BE2C (cell line): ENCODE measurements at regions not wholly inside any gene's neighbourhood (a gene's known extent, or its start where the extent isn't known, plus 50 kb on each side); places are given as distances from the start of the nearest gene placed in this dataset.

Source experiments
- DNase-seq: peaks from one replicate; pipeline ENCODE4 v3.0.0-alpha.2; 2020
- H3K27me3 ChIP-seq: fragments of 250-450 bp; sonication (Bioruptor Pico); 2 replicates; pipeline ENCODE4 v1.5.1; 2020; ENCODE audit warnings: mild to moderate bottlenecking
- H3K36me3 ChIP-seq: fragments of 250-450 bp; sonication (Bioruptor Pico); 2 replicates; pipeline ENCODE4 v1.5.1; 2020; ENCODE audit warnings: mild to moderate bottlenecking
- H3K4me1 ChIP-seq: fragments of 250-450 bp; sonication (Bioruptor Pico); 2 replicates; pipeline ENCODE4 v1.5.1; 2020
- H3K4me3 ChIP-seq: 2 replicates; pipeline ENCODE4 v1.5.1; 2011; ENCODE audit warnings: low read depth, low read length
- H3K9me3 ChIP-seq: fragments of 250-450 bp; sonication (Bioruptor Pico); 2 replicates; pipeline ENCODE4 v1.5.1; 2020
- TF ChIP-seq, protein P1 (sequence below): IDR thresholded peaks from 2 replicates; pipeline ENCODE4 v1.5.1; 2012; ENCODE audit warnings: mild to moderate bottlenecking, low read depth, low read length

DNA sequence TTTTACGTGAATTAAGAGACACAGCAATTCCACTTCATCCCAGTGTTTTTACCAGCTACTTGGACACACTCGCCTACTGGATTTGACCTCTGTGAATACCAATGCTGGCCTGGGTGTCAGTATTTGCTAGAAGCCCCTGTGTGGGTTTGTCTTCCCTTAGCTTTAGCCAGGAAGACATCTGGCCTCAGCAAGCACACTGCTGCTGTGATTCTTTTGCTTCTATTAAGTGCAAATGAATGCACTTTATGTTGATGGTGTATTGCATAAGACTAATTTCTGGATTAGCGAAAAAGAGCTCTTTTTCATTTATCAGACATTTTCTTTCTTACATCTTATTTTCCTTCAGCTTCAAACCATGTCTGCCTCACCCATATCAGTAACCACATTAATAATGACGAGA is 140.0 kb downstream of the CHRM3 start:
- Histone ChIP-seq H3K9me3 (no peaks in the 10 kb centered on the region), H3K27me3 (no peaks in the 10 kb centered on the region), H3K4me3 (no peak overlapping the region), H3K36me3 (no peaks in the 10 kb centered on the region), H3K4me1 (no peaks in the 10 kb centered on the region)
- TF ChIP-seq, protein P1, sequence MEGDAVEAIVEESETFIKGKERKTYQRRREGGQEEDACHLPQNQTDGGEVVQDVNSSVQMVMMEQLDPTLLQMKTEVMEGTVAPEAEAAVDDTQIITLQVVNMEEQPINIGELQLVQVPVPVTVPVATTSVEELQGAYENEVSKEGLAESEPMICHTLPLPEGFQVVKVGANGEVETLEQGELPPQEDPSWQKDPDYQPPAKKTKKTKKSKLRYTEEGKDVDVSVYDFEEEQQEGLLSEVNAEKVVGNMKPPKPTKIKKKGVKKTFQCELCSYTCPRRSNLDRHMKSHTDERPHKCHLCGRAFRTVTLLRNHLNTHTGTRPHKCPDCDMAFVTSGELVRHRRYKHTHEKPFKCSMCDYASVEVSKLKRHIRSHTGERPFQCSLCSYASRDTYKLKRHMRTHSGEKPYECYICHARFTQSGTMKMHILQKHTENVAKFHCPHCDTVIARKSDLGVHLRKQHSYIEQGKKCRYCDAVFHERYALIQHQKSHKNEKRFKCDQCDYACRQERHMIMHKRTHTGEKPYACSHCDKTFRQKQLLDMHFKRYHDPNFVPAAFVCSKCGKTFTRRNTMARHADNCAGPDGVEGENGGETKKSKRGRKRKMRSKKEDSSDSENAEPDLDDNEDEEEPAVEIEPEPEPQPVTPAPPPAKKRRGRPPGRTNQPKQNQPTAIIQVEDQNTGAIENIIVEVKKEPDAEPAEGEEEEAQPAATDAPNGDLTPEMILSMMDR = no peak
- no peak for DNase-seq

DNA sequence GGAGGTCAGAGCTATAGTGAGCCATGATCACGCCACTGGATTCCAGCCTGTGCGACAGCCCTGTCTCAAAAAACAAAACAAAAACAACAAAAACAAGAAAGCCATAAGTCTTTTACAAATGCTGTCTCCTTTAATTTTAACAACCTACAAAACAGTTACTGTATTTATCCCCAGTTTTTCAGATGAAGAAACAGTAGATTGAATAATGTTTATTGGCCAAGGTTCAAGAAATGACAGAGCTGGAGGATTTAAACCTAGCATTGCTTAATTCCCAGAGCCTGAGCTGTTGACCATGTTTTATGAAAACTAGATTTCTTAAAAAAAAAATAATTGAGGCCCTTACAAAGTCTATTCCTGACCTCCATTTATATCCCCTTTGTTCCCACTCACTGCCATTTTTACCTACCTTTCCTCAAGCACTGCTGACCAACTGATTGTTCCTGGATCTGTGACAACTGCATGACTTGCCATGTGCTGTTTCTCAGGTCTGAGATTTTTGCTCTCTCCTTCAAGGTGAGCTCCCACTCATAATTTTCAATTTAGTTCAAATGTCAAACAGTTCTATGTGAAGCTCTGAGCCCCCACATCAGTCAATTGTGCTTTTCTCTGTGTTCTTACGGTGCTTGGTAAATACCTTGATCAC is 140.8 kb downstream of the CHRM3 start:
- TF ChIP-seq, protein P1 = no peak
- Histone ChIP-seq H3K27me3 (no peaks in the 10 kb centered on the region), H3K4me3 (no peak overlapping the region), H3K36me3 (no peaks in the 10 kb centered on the region), H3K9me3 (no peaks in the 10 kb centered on the region), H3K4me1 (no peaks in the 10 kb centered on the region)
- no peak for DNase-seq

DNA sequence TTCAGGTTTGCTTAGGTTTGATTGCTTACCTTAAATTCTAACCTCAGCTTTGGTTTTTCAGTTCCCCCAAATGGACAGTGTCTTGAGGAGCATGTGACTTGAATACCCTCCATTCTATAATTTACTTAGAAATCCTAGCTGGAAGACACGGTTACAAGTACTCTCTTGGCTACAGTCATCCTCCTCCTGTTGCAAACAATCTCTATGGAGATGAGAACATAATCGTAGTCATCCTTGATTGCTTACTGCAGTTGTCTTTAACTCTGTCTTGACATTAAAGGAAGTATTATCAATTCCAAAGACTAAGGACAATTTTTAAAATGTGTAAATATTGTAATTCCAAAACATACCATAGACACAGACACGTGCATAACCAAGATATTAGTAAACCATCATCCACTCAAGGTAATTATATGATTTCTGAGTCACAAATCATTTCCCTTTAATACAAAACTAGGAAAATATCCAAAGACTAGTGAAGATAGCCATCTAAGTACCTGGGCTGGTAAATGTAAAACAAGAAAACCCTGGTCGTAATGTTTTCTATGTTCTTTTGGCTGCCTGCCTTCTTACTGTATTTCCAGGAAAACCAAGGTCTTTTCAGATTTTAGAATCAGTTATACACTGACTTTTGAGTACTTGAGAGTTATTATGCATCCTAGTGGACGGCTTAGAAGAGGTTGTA is 149.9 kb downstream of the CHRM3 start:
- TF ChIP-seq, protein P1 = no peak
- DNase-seq = no peak
- Histone ChIP-seq H3K4me3 (no peak overlapping the region), H3K4me1 (no peaks in the 10 kb centered on the region), H3K9me3 (no peaks in the 10 kb centered on the region), H3K27me3 (no peaks in the 10 kb centered on the region), H3K36me3 (no peaks in the 10 kb centered on the region)

DNA sequence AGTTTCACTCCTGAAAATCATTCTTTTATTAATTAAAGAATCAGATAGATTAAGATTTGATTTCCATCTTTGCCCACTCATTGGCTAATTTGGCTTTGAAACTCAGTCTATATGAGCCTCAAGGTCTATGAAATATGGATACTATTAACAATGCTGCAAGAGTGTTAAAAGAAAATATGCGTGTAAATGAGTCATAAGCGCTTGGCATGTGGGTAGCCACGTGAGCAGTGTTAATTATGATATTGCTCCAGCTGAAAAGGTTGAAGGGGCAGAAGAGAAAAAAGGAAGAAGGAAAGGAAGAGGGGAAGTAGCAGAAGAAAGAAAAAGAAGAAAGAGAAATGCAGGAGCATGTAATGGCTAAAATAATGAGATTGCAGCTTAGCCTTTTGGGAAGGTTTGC is 151.4 kb downstream of the CHRM3 start:
- no peak for DNase-seq
- TF ChIP-seq, protein P1 = no peak
- H3K27me3 ChIP-seq = no peaks in the 10 kb centered on the region
- H3K4me1 ChIP-seq = no peaks in the 10 kb centered on the region
- H3K4me3 ChIP-seq = no peak overlapping the region
- H3K36me3 ChIP-seq = no peaks in the 10 kb centered on the region
- H3K9me3 ChIP-seq = no peaks in the 10 kb centered on the region

DNA sequence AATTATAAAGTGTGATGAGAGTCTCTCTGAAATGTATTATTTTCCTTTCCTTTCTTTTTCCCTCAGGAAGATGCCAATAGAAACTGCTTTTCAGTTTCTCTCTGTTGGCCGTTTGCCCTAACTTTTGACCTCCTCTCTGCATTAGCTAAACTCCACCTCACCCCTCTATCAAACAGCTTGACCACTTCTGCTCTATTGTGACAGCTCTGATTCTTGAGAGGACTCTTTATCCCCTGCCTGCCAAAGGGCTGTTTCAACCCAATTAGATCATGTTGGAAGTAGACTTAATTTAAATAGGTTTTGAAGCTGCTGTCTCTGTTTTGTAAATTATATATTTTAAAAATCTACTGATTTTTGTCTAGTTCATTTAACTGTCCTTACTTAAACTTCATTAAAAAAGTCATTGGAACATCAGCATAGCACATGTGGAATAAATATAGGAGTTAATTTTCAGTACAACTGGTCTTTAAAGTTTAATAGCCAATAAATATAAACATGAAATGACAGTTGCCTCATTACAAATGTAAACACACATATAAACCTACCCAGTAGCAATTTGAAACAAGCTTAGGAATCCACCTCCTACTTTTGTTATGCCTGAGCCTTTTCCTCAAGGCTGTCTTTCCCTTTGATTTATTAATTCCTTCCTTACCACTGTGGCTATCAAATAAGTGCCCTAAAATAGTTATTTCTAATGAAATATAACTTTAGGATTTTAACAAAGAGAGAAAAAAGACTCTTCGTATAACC is 152.0 kb downstream of the CHRM3 start:
- H3K9me3 ChIP-seq = no peaks in the 10 kb centered on the region
- no peaks in the 10 kb centered on the region for H3K27me3 ChIP-seq
- TF ChIP-seq, protein P1 = no peak
- H3K4me3 ChIP-seq = no peak overlapping the region
- H3K36me3 ChIP-seq = no peaks in the 10 kb centered on the region
- DNase-seq = no peak
- no peaks in the 10 kb centered on the region for H3K4me1 ChIP-seq

DNA sequence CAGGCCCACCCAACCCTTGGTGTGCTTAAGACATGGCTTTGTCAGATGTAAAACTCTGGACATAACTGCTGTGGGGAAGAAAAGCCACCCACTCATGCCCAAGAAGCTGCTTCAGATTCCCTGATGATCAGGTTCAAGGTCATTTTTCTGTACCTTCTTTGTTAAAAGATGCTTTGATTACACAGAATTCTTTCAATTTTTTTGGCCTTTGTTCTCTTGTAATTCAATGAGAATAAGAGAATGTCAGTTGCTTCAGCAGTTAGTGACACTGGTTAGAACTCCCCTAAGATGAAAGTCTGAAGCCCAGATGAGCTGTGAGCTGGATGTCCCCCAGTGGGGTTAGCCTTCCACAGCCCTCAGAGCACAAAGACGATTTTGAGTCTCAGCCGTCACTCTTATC is 152.7 kb downstream of the CHRM3 start:
- Histone ChIP-seq H3K4me1 (no peaks in the 10 kb centered on the region), H3K36me3 (no peaks in the 10 kb centered on the region), H3K4me3 (no peak overlapping the region), H3K27me3 (no peaks in the 10 kb centered on the region), H3K9me3 (no peaks in the 10 kb centered on the region)
- DNase-seq = no peak
- TF ChIP-seq, protein P1 = no peak
